GM18517 (cell line): ENCODE measurements at regions not wholly inside any gene's neighbourhood (a gene's known extent, or its start where the extent isn't known, plus 50 kb on each side); places are given as distances from the start of the nearest gene placed in this dataset.

Experiments used
- ATAC-seq: cut with Tn5 transposase; IDR thresholded peaks from one replicate; pipeline ENCODE4 v1.9.1; 2021; ENCODE audit warnings: mild to moderate bottlenecking, moderate library complexity; ENCODE audit not compliant: unreplicated experiment

- ATAC-seq = no peak
Observed at GRCh38 chr9:515665-516064, 301.0 kb downstream of the DOCK8 start.

GRCh38 chr9:517993-518392 lies 303.3 kb downstream of the DOCK8 start:
- no peak for ATAC-seq

- no peak for ATAC-seq
Observed at GRCh38 chr9:518540-518939, 303.9 kb downstream of the DOCK8 start.

GRCh38 chr9:519579-519978 lies 304.9 kb downstream of the DOCK8 start:
- ATAC-seq = no peak

GRCh38 chr9:520302-520701 lies 305.6 kb downstream of the DOCK8 start:
- no peak for ATAC-seq

- ATAC-seq = no peak
Observed at GRCh38 chr9:522190-522589, 307.5 kb downstream of the DOCK8 start.

- no peak for ATAC-seq
Observed at GRCh38 chr9:522658-523057, 308.0 kb downstream of the DOCK8 start.

GRCh38 chr9:523444-523843 lies 308.8 kb downstream of the DOCK8 start:
- no peak for ATAC-seq

GRCh38 chr9:524008-524407 lies 309.3 kb downstream of the DOCK8 start:
- no peak for ATAC-seq

- no peak for ATAC-seq
Observed at GRCh38 chr9:526904-527591, 312.4 kb downstream of the DOCK8 start.

- no peak for ATAC-seq
Observed at GRCh38 chr9:529731-530130, 311.8 kb upstream of the DMRT1 start.

- ATAC-seq = no peak
Observed at GRCh38 chr9:530681-531080, 310.8 kb upstream of the DMRT1 start.

GRCh38 chr9:532707-533106 lies 308.8 kb upstream of the DMRT1 start:
- ATAC-seq = no peak

GRCh38 chr9:534886-535285 lies 306.6 kb upstream of the DMRT1 start:
- no peak for ATAC-seq

GRCh38 chr9:535356-535755 lies 306.1 kb upstream of the DMRT1 start:
- ATAC-seq = no peak

- ATAC-seq = no peak
Observed at GRCh38 chr9:536597-537511, 304.6 kb upstream of the DMRT1 start.

GRCh38 chr9:543478-543877 lies 298.0 kb upstream of the DMRT1 start:
- ATAC-seq = no peak

- no peak for ATAC-seq
Observed at GRCh38 chr9:545480-545879, 296.0 kb upstream of the DMRT1 start.

- ATAC-seq = no peak
Observed at GRCh38 chr9:546235-546634, 295.3 kb upstream of the DMRT1 start.

- no peak for ATAC-seq
Observed at GRCh38 chr9:546797-547223, 294.7 kb upstream of the DMRT1 start.

GRCh38 chr9:547314-547713 lies 294.2 kb upstream of the DMRT1 start:
- no peak for ATAC-seq

- ATAC-seq = no peak
Observed at GRCh38 chr9:549455-549997, 292.0 kb upstream of the DMRT1 start.
